HAP-1 (cell line): ENCODE measurements at regions not wholly inside any gene's neighbourhood (a gene's known extent, or its start where the extent isn't known, plus 50 kb on each side); places are given as distances from the start of the nearest gene placed in this dataset.

Source experiments
- DNase-seq, 2 experiments: peaks; one replicate each; pipeline ENCODE4 v3.0.0-alpha.2; 2016 to 2020; ENCODE audit warnings: low spot score in 2 of 2
- H3K27me3 ChIP-seq: fragments of 250-450 bp; sonication (Bioruptor Pico); 2 replicates; pipeline ENCODE4 v1.5.1; 2020; ENCODE audit warnings: low read depth, mild to moderate bottlenecking, moderate library complexity
- H3K36me3 ChIP-seq: fragments of 250-450 bp; sonication (Bioruptor Pico); replicated peaks from 2 replicates; pipeline ENCODE4 v1.5.1; 2020; ENCODE audit warnings: mild to moderate bottlenecking
- H3K4me1 ChIP-seq: fragments of 250-450 bp; sonication (Bioruptor Pico); 2 replicates; pipeline ENCODE4 v1.5.1; 2020; ENCODE audit warnings: mild to moderate bottlenecking
- H3K4me3 ChIP-seq: fragments of 250-450 bp; sonication (Bioruptor Pico); 2 replicates; pipeline ENCODE4 v1.5.1; 2020; ENCODE audit warnings: mild to moderate bottlenecking, moderate library complexity
- H3K9me3 ChIP-seq: fragments of 250-450 bp; sonication (Bioruptor Pico); 2 replicates; pipeline ENCODE4 v1.5.1; 2020; ENCODE audit warnings: mild to moderate bottlenecking, moderate library complexity
- in situ Hi-C: fragments of 300-500 bp; cut with MboI; formaldehyde crosslinking; loops from 3 replicates; pipeline ENCODE4 v1.14.3; 2020; ENCODE audit warnings: low sequenced_read_pairs, inconsistent platforms, mixed read lengths

DNA sequence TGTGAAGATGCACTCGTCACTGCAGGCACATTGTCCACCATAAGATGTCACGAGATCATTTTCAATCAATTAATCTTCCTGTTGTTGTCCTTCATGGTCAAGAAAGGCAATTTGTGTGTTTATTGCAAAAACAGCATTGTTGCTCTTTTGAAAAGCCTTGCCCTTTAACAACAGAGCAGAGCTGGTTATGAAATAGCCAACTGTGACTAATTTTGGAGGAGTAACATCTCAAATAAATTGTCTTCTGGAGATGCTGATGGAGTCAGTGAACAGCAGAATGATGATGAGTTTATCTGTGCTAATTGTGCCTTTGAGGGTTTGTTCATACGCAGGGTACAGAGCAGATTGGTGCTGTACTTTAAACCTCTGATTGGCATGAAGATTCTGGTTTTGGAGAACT, 88.3 kb upstream of the E2F7 start:
- H3K36me3 ChIP-seq, result no peaks in the 10 kb centered on the region
- no peak overlapping the region for H3K4me3 ChIP-seq
- H3K27me3 ChIP-seq, result no peaks in the 10 kb centered on the region; the same call in 1 of the 2 replicates
- H3K9me3 ChIP-seq, result no peaks in the 10 kb centered on the region
- no peaks in the 10 kb centered on the region for H3K4me1 ChIP-seq
- in situ Hi-C loops, result loop anchor here (25.0 kb wide), 1 partner anchor 534 kb away; no protein-coding TSS in a partner anchor
- no peak for DNase-seq

- Histone ChIP-seq H3K36me3 (no peaks in the 10 kb centered on the region), H3K4me3 (no peak overlapping the region), H3K27me3 (no peaks in the 10 kb centered on the region; the same call in 1 of the 2 replicates), H3K4me1 (no peaks in the 10 kb centered on the region), H3K9me3 (no peaks in the 10 kb centered on the region)
- in situ Hi-C loops, result loop anchor here (25.0 kb wide), 1 partner anchor 535 kb away; no protein-coding TSS in a partner anchor
- peak in 1 of 2 experiments; percentile 4 for DNase-seq
Measured at GRCh38 chr12:77152623-77153193, 87.3 kb upstream of the E2F7 start.

DNA sequence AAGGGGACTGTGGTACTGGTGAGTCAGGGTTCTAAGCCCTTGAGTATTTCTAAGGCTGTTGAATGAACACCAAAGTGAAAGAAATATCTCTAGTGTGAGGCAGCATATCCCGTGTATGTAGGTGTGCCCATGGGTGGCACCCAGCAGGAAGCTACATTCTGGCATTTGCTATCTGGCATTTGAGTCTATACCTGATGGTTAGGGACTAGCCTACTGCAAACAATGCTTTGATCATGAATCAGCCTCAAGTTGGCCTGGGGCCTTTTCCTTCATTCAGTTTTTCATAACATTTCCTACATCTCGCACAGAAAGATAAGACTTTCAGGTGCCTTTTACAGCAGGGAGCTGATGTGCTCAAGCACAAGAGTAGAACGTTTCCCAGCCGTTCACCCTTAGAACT, 85.7 kb upstream of the E2F7 start:
- no peaks in the 10 kb centered on the region for H3K27me3 ChIP-seq
- no peak for DNase-seq
- H3K36me3 ChIP-seq, result no peaks in the 10 kb centered on the region
- no peaks in the 10 kb centered on the region for H3K9me3 ChIP-seq
- in situ Hi-C loops, result loop anchor here (25.0 kb wide), 1 partner anchor 536 kb away; no protein-coding TSS in a partner anchor
- H3K4me1 ChIP-seq, result no peaks in the 10 kb centered on the region
- H3K4me3 ChIP-seq, result no peak overlapping the region

GRCh38 chr12:77133566-77133965, 68.2 kb upstream of the E2F7 start:
- DNase-seq, result peak in 1 of 2 experiments; percentile 76
- Histone ChIP-seq H3K36me3 (no peaks in the 10 kb centered on the region), H3K4me3 (no peak overlapping the region), H3K27me3 (no peaks in the 10 kb centered on the region), H3K9me3 (no peaks in the 10 kb centered on the region), H3K4me1 (no peaks in the 10 kb centered on the region)
- in situ Hi-C loops, result no loop called here

DNA sequence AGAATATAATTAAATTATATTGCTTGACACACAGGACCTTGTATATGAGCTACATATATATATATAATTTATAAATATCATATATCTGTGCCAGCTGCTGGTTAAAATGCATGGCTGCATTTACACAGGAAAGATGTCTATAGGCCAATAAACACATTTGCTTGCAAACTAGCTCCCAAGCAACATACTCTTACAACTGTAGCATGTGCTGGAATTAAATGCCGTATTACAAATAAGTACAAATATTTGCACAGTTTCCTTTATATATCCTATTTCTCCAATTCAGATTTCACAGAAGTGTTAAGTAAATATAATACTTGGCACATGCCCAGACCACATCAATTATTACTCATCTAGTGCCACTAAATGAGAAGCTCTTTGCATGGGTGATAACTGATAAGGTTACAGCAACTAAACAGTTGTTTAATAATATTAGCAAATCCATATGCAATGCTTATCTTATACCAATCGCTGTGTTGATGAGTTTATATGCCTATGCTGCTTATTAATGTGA, 66.7 kb upstream of the E2F7 start:
- no peaks in the 10 kb centered on the region for H3K36me3 ChIP-seq
- no peaks in the 10 kb centered on the region for H3K4me1 ChIP-seq
- H3K27me3 ChIP-seq, result 0 out of 2 replicates have a peak, but pooled peaks cover 2% of the 10 kb centered on the region
- no peaks in the 10 kb centered on the region for H3K9me3 ChIP-seq
- DNase-seq, result no peak
- in situ Hi-C loops, result no loop called here
- H3K4me3 ChIP-seq, result no peak overlapping the region

- Histone ChIP-seq H3K4me1 (no peaks in the 10 kb centered on the region), H3K27me3 (0 out of 2 replicates have a peak, but pooled peaks cover 2% of the 10 kb centered on the region), H3K9me3 (no peaks in the 10 kb centered on the region), H3K36me3 (no peaks in the 10 kb centered on the region), H3K4me3 (no peak overlapping the region)
- in situ Hi-C loops, result no loop called here
- no peak for DNase-seq
Measured at GRCh38 chr12:77130193-77130592, 64.8 kb upstream of the E2F7 start.

DNA sequence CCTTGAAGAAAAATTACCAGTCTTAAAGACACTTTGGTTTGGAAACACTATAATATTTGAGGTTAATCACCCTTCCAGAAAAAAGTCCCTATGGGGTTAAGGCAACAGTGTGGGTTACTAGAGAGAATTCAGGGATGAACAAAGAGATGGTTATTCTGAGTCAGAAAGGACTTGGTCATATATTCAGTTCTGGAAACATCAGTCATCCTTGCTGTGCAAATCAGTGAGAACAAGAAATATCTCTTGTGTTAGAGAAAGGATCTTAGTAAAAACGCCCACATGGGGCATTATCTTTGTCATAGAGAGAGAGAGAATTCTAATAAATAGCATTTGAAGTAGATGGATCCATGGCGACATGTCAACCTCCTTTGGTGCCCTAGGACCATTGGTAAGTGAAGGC, 59.4 kb upstream of the E2F7 start:
- no peak for DNase-seq

DNA sequence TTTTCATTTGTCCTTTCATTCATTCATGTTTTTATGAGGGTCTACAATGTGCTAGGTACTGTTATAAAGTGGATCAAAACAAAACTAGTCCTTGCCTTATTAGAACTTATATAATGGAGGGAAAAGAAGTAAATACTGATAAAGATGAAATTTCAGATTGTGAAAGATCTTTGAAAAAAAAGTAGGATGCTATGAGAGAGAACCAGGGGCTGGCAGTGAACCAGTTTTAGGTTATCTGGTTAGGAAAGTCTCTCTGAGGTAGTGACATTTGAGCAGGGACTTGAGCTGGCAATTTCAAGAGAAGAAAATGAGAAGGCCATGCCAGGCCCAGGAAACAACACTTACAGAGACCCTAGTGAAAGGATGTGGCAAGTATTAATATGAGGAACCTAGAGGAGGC, 57.3 kb upstream of the E2F7 start:
- Histone ChIP-seq H3K4me1 (no peaks in the 10 kb centered on the region), H3K9me3 (no peaks in the 10 kb centered on the region), H3K4me3 (no peak overlapping the region), H3K36me3 (no peaks in the 10 kb centered on the region), H3K27me3 (0 out of 2 replicates have a peak, but pooled peaks cover 2% of the 10 kb centered on the region)
- in situ Hi-C loops, result no loop called here
- no peak for DNase-seq

More for the DNA sequence above, 59.4 kb upstream of the E2F7 start:
- H3K4me1 ChIP-seq, result no peaks in the 10 kb centered on the region
- H3K4me3 ChIP-seq, result no peak overlapping the region
- 0 out of 2 replicates have a peak, but pooled peaks cover 2% of the 10 kb centered on the region for H3K27me3 ChIP-seq
- no peaks in the 10 kb centered on the region for H3K9me3 ChIP-seq
- in situ Hi-C loops, result no loop called here
- H3K36me3 ChIP-seq, result no peaks in the 10 kb centered on the region

GRCh38 chr12:77122236-77122635, 56.9 kb upstream of the E2F7 start:
- H3K4me3 ChIP-seq, result no peak overlapping the region
- H3K4me1 ChIP-seq, result no peaks in the 10 kb centered on the region
- DNase-seq, result no peak
- H3K27me3 ChIP-seq, result no peaks in the 10 kb centered on the region
- in situ Hi-C loops, result no loop called here
- no peaks in the 10 kb centered on the region for H3K36me3 ChIP-seq
- H3K9me3 ChIP-seq, result no peaks in the 10 kb centered on the region

DNA sequence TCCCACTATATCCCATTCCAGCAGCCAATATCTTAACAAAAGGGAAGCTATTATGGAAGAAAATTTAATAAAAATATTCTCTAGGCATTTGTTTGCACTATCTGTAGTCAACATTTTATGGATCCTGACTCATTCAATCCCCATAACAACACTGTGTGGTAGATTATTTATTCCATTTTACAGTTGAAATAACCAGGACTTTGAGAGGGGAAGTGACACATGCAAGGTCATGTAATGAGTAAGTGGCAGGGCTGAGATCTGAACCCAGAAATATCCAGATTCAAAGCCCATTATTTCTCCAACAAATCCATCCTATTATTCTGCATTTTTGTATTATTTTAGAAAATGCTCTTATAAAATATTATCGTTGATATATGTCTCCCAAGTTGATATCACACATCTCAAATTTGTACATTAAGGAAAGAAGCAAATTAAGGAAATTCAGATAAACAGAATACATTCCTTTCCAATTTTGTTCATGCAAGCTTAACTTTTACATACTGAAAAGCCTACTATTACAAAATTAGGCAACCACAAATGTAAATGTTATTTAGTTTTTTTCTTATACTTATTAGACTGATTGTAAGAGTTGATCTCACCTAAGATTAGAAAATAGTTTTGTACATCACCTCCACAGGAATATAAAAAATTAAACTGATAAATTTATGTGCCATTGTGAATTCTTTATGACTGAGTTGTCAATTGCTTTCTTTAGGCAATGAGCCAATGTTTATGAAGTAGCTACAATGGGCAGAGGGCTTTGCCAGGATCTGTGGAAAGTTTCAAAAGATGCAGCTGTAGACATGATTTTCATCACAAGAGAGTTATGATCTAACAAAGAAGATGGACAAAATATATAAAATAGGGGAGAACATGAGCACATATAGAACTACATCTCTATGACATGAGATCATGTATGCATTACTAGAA, 55.1 kb upstream of the E2F7 start:
- no peaks in the 10 kb centered on the region for H3K9me3 ChIP-seq
- no peak overlapping the region for H3K4me3 ChIP-seq
- no peaks in the 10 kb centered on the region for H3K36me3 ChIP-seq
- H3K27me3 ChIP-seq, result no peaks in the 10 kb centered on the region; the same call in 1 of the 2 replicates
- no peaks in the 10 kb centered on the region for H3K4me1 ChIP-seq
- no peak for DNase-seq
- in situ Hi-C loops, result no loop called here

GRCh38 chr12:77118696-77119095, 53.3 kb upstream of the E2F7 start:
- Histone ChIP-seq H3K9me3 (no peaks in the 10 kb centered on the region), H3K27me3 (no peaks in the 10 kb centered on the region; the same call in 1 of the 2 replicates), H3K4me1 (no peaks in the 10 kb centered on the region), H3K4me3 (no peak overlapping the region), H3K36me3 (no peaks in the 10 kb centered on the region)
- DNase-seq, result no peak
- in situ Hi-C loops, result no loop called here

- in situ Hi-C loops, result no loop called here
- Histone ChIP-seq H3K4me3 (no peak overlapping the region), H3K27me3 (no peaks in the 10 kb centered on the region; the same call in 1 of the 2 replicates), H3K4me1 (no peaks in the 10 kb centered on the region), H3K9me3 (no peaks in the 10 kb centered on the region), H3K36me3 (no peaks in the 10 kb centered on the region)
- DNase-seq, result no peak
Measured at GRCh38 chr12:77116277-77116676, 50.9 kb upstream of the E2F7 start.

- DNase-seq, result no peak
- no peaks in the 10 kb centered on the region for H3K4me1 ChIP-seq
- in situ Hi-C loops, result no loop called here
- H3K36me3 ChIP-seq, result no peaks in the 10 kb centered on the region
- no peak overlapping the region for H3K4me3 ChIP-seq
- no peaks in the 10 kb centered on the region; the same call in 1 of the 2 replicates for H3K27me3 ChIP-seq
- no peaks in the 10 kb centered on the region for H3K9me3 ChIP-seq
Measured at GRCh38 chr12:77115471-77115870, 50.1 kb upstream of the E2F7 start.
